K562 (cell line): ENCODE measurements at regions not wholly inside any gene's neighbourhood (a gene's known extent, or its start where the extent isn't known, plus 50 kb on each side); places are given as distances from the start of the nearest gene placed in this dataset.

ENCODE experiments used
- ATAC-seq: fragments of 200-7000 bp; cut with Tn5 transposase; 3 replicates; pipeline ENCODE4 v1.9.1; 2020; ENCODE audit warnings: moderate library complexity
- BruUV-seq: library from RNA; stranded (reverse); fragments of 400-500 nt; replicated peaks from 2 replicates; lab custom pipeline; 2021; lab: Mats Ljungman, UMichigan
- CTCF ChIA-PET: fragments of 300-600 bp; formaldehyde crosslinking; extraction: SDS; loops from one replicate; lab custom pipeline; 2021; ENCODE audit warnings: low intra/inter-chr PET ratio; lab: Yijun Ruan, JAX
- POLR2A ChIA-PET: fragments of 300-600, 350-650 bp; sonication (Branson Sonifier 250); formaldehyde crosslinking; extraction: SDS; loops from one replicate; lab custom pipeline; 2021; ENCODE audit warnings: antibody characterized with exemption, inconsistent platforms; lab: Yijun Ruan, JAX
- DNase-seq, 4 experiments: peaks; one replicate each; pipeline versions ENCODE4 v3.0.0 to v3.0.0-alpha.2; 2011 to 2018; ENCODE audit warnings: low spot score in 3 of 4, mixed read lengths in 3 of 4; ENCODE audit errors: extremely low read depth in 1 of 4
- FAIRE-seq: peaks from 2 replicates; lab custom pipeline; 2011; peaks lifted over from hg19 to GRCh38; lab: Jason Lieb, UNC
- H2AFZ ChIP-seq: 2 replicates; pipeline ENCODE4 v1.6.0; 2011; ENCODE audit warnings: low read depth, low read length, control low read depth, inconsistent platforms
- H3K27ac ChIP-seq: fragments of 200-600 bp; 3 replicates; pipeline ENCODE4 v1.8.0; 2011; ENCODE audit warnings: low read depth, mild to moderate bottlenecking, control low read depth, inconsistent platforms, low read length, moderate library complexity, mixed read lengths; ENCODE audit errors: extremely low read depth
- H3K27me3 ChIP-seq, 2 experiments: fragments of 300-600 bp in 1 of 2; 2 replicates in 1 of 2; 3 replicates in 1 of 2; pipeline versions ENCODE4 v1.6.0 to v1.8.0; 2011; ENCODE audit warnings: inconsistent platforms in 2 of 2, low read length in 2 of 2, mild to moderate bottlenecking in 1 of 2, mixed read lengths in 1 of 2, moderate library complexity in 1 of 2; ENCODE audit not compliant: control insufficient read depth in 2 of 2, insufficient read depth in 2 of 2
- H3K36me3 ChIP-seq: fragments of 300-600 bp; 3 replicates; pipeline ENCODE4 v1.8.0; 2011; ENCODE audit warnings: mild to moderate bottlenecking, low read length, inconsistent platforms; ENCODE audit not compliant: control insufficient read depth, insufficient read depth
- H3K4me1 ChIP-seq, 2 experiments: fragments of 200-600 bp in 1 of 2; replicated peaks in 1 of 2; 2 replicates in 1 of 2; 3 replicates in 1 of 2; pipeline versions ENCODE4 v1.5.1 to v1.8.0; 2011; ENCODE audit warnings: inconsistent platforms in 2 of 2, low read length in 2 of 2, mild to moderate bottlenecking in 1 of 2, mixed read lengths in 1 of 2, moderate library complexity in 1 of 2; ENCODE audit not compliant: control insufficient read depth in 2 of 2, insufficient read depth in 2 of 2
- H3K4me2 ChIP-seq: 2 replicates; pipeline ENCODE4 v1.6.1; 2011; ENCODE audit warnings: low read length, control low read depth, inconsistent platforms, mixed read lengths; ENCODE audit not compliant: insufficient read depth
- H3K4me3 ChIP-seq: fragments of 200-600 bp; sonication (generic), shearing (Covaris generic); 2 replicates; pipeline ENCODE4 v1.5.1; 2016; ENCODE audit warnings: control low read depth, inconsistent platforms
- H3K79me2 ChIP-seq: fragments of 200-600 bp; 3 replicates; pipeline ENCODE4 v1.8.0; 2011; ENCODE audit warnings: low read length, inconsistent platforms; ENCODE audit not compliant: control insufficient read depth, insufficient read depth
- H3K9ac ChIP-seq, 2 experiments: 2 replicates each; pipeline versions ENCODE4 v1.6.0 to v1.6.1; 2011; ENCODE audit warnings: low read depth in 2 of 2, low read length in 2 of 2, control low read depth in 1 of 2, inconsistent platforms in 1 of 2, mild to moderate bottlenecking in 1 of 2, mixed read lengths in 1 of 2; ENCODE audit not compliant: insufficient read depth in 1 of 2
- H3K9me1 ChIP-seq: one replicate; pipeline ENCODE4 v1.6.0; 2011; ENCODE audit warnings: inconsistent platforms, mild to moderate bottlenecking, low read length, moderate library complexity; ENCODE audit not compliant: control insufficient read depth, insufficient read depth
- H3K9me3 ChIP-seq: replicated peaks from 2 replicates; pipeline ENCODE4 v1.5.1; 2011; ENCODE audit warnings: low read depth, low read length, inconsistent platforms; ENCODE audit not compliant: control insufficient read depth, insufficient read depth
- H4K20me1 ChIP-seq: replicated peaks from 2 replicates; pipeline ENCODE4 v1.6.1; 2011; ENCODE audit warnings: low read length, inconsistent platforms, mixed read lengths; ENCODE audit not compliant: control insufficient read depth, insufficient read depth
- ATF2 ChIP-seq: sonication (generic); formaldehyde crosslinking; IDR thresholded peaks from 2 replicates; pipeline ENCODE4 v1.8.1; 2022; ENCODE audit warnings: missing genetic modification reagents
- CHCHD3 ChIP-seq: fragments of 250-450 bp; sonication (Bioruptor Pico); IDR thresholded peaks from 2 replicates; pipeline ENCODE4 v2.1.2; 2022; ENCODE audit warnings: mild to moderate bottlenecking
- CHD4 ChIP-seq: fragments of 200-600 bp; sonication (generic); IDR thresholded peaks from 3 replicates; pipeline ENCODE4 v1.6.1; 2012; ENCODE audit warnings: low read depth, mild to moderate bottlenecking, mixed read lengths, low read length, inconsistent platforms; ENCODE audit not compliant: insufficient read depth, insufficient replicate concordance, poor library complexity, severe bottlenecking
- ETV5 ChIP-seq: sonication (generic); formaldehyde crosslinking; IDR thresholded peaks from 2 replicates; pipeline ENCODE4 v1.4.0; 2020; ENCODE audit warnings: low read depth, mild to moderate bottlenecking, missing genetic modification reagents
- EWSR1 ChIP-seq: fragments of 450-650 bp; IDR thresholded peaks from 2 replicates; pipeline ENCODE4 v1.6.1; 2018; ENCODE audit warnings: borderline replicate concordance, mild to moderate bottlenecking, low read depth, moderate library complexity; ENCODE audit not compliant: partially characterized antibody
- HMBOX1 ChIP-seq: sonication (generic); IDR thresholded peaks from 2 replicates; pipeline ENCODE4 v1.6.1; 2016
- MYC ChIP-seq, 2 experiments: fragments of 250-450 bp in 1 of 2; sonication (Bioruptor Pico) in 1 of 2; IDR thresholded peaks; 2 replicates each; pipeline versions ENCODE4 v1.5.1 to v1.6.1; 2012 to 2021; ENCODE audit warnings: low read depth in 2 of 2, borderline replicate concordance in 1 of 2, improper control_type of control experiment in 1 of 2, low read length in 1 of 2, mild to moderate bottlenecking in 1 of 2, moderate library complexity in 1 of 2
- POLR2AphosphoS5 ChIP-seq: IDR thresholded peaks from 2 replicates; pipeline ENCODE4 v1.6.1; 2011; ENCODE audit warnings: mild to moderate bottlenecking, low read depth, low read length, moderate library complexity; ENCODE audit not compliant: control insufficient read depth, insufficient read depth
- PREB ChIP-seq: sonication (generic); formaldehyde crosslinking; IDR thresholded peaks from 2 replicates; pipeline ENCODE4 v1.8.1; 2023; ENCODE audit warnings: mild to moderate bottlenecking, missing genetic modification reagents
- RBM25 ChIP-seq: fragments of 200-400 bp; formaldehyde crosslinking; IDR thresholded peaks from 2 replicates; pipeline ENCODE4 v1.6.1; 2018; ENCODE audit warnings: low read length, low read depth, moderate library complexity; ENCODE audit not compliant: severe bottlenecking
- ZNF280B ChIP-seq: fragments of 250-450 bp; sonication (Bioruptor Pico); IDR thresholded peaks from 2 replicates; pipeline ENCODE4 v1.5.1; 2021; ENCODE audit warnings: mild to moderate bottlenecking
- WGBS: fragments of 100-300 bp; shearing (Covaris generic); methylation state at CpG from one replicate; pipeline ENCODE4 v1.1.6; 2016; ENCODE audit warnings: low coverage, mixed read lengths; ENCODE audit not compliant: insufficient coverage; ENCODE audit errors: missing lambda C conversion rate; 5-methylcytosine and 5-hydroxymethylcytosine counted together
- in situ Hi-C: fragments of 300-500 bp; cut with MboI; formaldehyde crosslinking; loops from 4 replicates; pipeline ENCODE4 v1.15.0; 2018; ENCODE audit warnings: inconsistent platforms, mixed read lengths
- intact Hi-C: fragments of 100-400 bp; cut with micrococcal nuclease; formaldehyde crosslinking; loops from 2 replicates; pipeline ENCODE4 v1.14.2; 2022
- TF ChIP-seq, protein P1 (sequence below): fragments of 450-650 bp; IDR thresholded peaks from one replicate; pipeline ENCODE4 v1.6.1; 2018; ENCODE audit warnings: mild to moderate bottlenecking, moderate library complexity; ENCODE audit not compliant: partially characterized antibody
- TF ChIP-seq, protein P2 (sequence below), 2 experiments: fragments of 450-650 bp; IDR thresholded peaks; 2 replicates each; pipeline ENCODE4 v1.6.1; 2016

DNA sequence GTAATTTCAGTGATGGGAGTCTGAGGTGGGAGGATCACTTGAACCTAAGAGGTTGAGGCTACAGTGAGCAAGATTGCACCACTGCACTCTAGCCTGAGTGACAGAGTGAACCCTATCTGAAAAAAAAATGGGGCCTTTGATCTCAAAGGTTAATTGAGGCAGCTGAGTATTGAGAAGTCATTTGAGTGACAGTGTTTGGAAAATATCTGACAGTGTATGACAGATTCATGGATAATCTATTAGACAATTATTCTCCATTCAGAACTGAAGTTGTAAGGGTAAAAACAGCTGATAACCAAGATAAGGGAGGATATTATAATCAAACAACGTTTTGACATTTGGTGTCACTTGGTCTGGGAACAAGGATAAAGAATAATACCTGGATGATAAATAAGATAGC, 50.9 kb upstream of the CD36 start:
- Histone ChIP-seq H3K9ac (no peak overlapping the region), H3K9me3 (no peaks in the 10 kb centered on the region), H2AFZ (no peak overlapping the region), H3K27me3 (no peaks in the 10 kb centered on the region), H3K36me3 (no peaks in the 10 kb centered on the region), H3K4me1 (no peaks in the 10 kb centered on the region), H3K4me2 (no peak overlapping the region), H3K9me1 (no peaks in the 10 kb centered on the region), H3K79me2 (no peaks in the 10 kb centered on the region), H3K27ac (no peak overlapping the region), H4K20me1 (no peaks in the 10 kb centered on the region), H3K4me3 (no peak overlapping the region)
- ChIA-PET POLR2A (no interaction called here), CTCF (no interaction called here)
- no peak for DNase-seq
- BruUV-seq, result no TSS peak
- ATAC-seq, result no peak
- FAIRE-seq, result no peak
- 0% methylated on average over 1 of the region's 1 CpG for WGBS
- in situ Hi-C loops (no loop called here), intact Hi-C loops (no loop called here)
- TF ChIP-seq, protein P1, sequence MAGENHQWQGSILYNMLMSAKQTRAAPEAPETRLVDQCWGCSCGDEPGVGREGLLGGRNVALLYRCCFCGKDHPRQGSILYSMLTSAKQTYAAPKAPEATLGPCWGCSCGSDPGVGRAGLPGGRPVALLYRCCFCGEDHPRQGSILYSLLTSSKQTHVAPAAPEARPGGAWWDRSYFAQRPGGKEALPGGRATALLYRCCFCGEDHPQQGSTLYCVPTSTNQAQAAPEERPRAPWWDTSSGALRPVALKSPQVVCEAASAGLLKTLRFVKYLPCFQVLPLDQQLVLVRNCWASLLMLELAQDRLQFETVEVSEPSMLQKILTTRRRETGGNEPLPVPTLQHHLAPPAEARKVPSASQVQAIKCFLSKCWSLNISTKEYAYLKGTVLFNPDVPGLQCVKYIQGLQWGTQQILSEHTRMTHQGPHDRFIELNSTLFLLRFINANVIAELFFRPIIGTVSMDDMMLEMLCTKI, result no peak
- TF ChIP-seq MYC (IDR thresholded peaks at IDR 0.05; ENCODE audit: low read depth, low read length), result no peak
- no peak for TF ChIP-seq MYC (CRISPR knock-in tag; IDR thresholded peaks at IDR 0.05; ENCODE audit: borderline replicate concordance, low read depth)
- TF ChIP-seq POLR2AphosphoS5, result no peak
- TF ChIP-seq, protein P2, sequence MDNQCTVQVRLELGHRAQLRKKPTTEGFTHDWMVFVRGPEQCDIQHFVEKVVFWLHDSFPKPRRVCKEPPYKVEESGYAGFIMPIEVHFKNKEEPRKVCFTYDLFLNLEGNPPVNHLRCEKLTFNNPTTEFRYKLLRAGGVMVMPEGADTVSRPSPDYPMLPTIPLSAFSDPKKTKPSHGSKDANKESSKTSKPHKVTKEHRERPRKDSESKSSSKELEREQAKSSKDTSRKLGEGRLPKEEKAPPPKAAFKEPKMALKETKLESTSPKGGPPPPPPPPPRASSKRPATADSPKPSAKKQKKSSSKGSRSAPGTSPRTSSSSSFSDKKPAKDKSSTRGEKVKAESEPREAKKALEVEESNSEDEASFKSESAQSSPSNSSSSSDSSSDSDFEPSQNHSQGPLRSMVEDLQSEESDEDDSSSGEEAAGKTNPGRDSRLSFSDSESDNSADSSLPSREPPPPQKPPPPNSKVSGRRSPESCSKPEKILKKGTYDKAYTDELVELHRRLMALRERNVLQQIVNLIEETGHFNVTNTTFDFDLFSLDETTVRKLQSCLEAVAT (IDR thresholded peaks at IDR 0.05), result no peak
- TF ChIP-seq ETV5, result no peak
- no peak for TF ChIP-seq EWSR1
- no peak for TF ChIP-seq ATF2 (CRISPR knock-in tag)
- TF ChIP-seq RBM25, result no peak
- no peak for TF ChIP-seq CHCHD3 (CRISPR knock-in tag)
- no peak for TF ChIP-seq PREB (CRISPR knock-in tag)
- TF ChIP-seq ZNF280B (CRISPR knock-in tag), result no peak
- no peak for TF ChIP-seq CHD4
- no peak for TF ChIP-seq HMBOX1
- TF ChIP-seq, all 486 proteins: peak for 0
